ENCODE measurements at regions not wholly inside any gene's neighbourhood (a gene's known extent, or its start where the extent isn't known, plus 50 kb on each side); places are given as distances from the start of the nearest gene placed in this dataset.

- Histone ChIP-seq H3K27ac (ENCODE audit: insufficient read depth, low read depth, low read length) (no peak overlapping the region), H3K79me2 (ENCODE audit: control insufficient read depth, insufficient read depth, low read length) (no peaks in the 10 kb centered on the region), H3K9me3 (replicated peaks; ENCODE audit: control insufficient read depth, insufficient read depth, low read length) (no peaks in the 10 kb centered on the region), H3K9me1 (replicated peaks; ENCODE audit: control insufficient read depth, extremely low read depth, insufficient read depth, low read length) (no peaks in the 10 kb centered on the region), H3K4me1 (ENCODE audit: control insufficient read depth, extremely low read depth, insufficient read depth, low read length) (no peaks in the 10 kb centered on the region), H2AFZ (ENCODE audit: low read depth, low read length) (no peak overlapping the region), H3K4me2 (ENCODE audit: insufficient read depth, low read length) (no peak overlapping the region), H3K9ac (replicated peaks; ENCODE audit: extremely low read depth, insufficient read depth, low read length) (no peak overlapping the region), H3K4me3 (replicated peaks in 1 of 3; ENCODE audit: insufficient read depth in 1 of 3, low read depth in 1 of 3, low read length in 3 of 3) (no peak overlapping the region), H3K36me3 (ENCODE audit: control insufficient read depth in 2 of 2, extremely low read depth in 1 of 2, insufficient read depth in 2 of 2, low read length in 2 of 2) (no peaks in the 10 kb centered on the region), H3K27me3 (ENCODE audit: control insufficient read depth in 2 of 2, insufficient read depth in 2 of 2, low read length in 2 of 2) (no peaks in the 10 kb centered on the region), H4K20me1 (replicated peaks; ENCODE audit: control insufficient read depth, extremely low read depth, insufficient read depth, low read length) (no peaks in the 10 kb centered on the region)
- FAIRE-seq (no peak), DNase-seq (ENCODE audit: low read depth, low spot score) (no peak)
- POLR2A ChIA-PET: no interaction called here
- intact Hi-C loops (cut with micrococcal nuclease) (no loop called here), dilution Hi-C loops (cut with MboI; ENCODE audit: extremely low pct_ligation_motif_present, low sequenced_read_pairs) (no loop called here)
- CTCF ChIA-PET: no interaction called here
- TF ChIP-seq GATA2 (IDR thresholded peaks at IDR 0.05; ENCODE audit: insufficient read depth, insufficient read length, low read depth, low read length) (no peak), MYC (IDR thresholded peaks at IDR 0.05; ENCODE audit: low read depth, low read length) (no peak), POLR2AphosphoS5 (IDR thresholded peaks at IDR 0.05; ENCODE audit: insufficient read depth, low read depth, low read length) (no peak), JUN (IDR thresholded peaks at IDR 0.05; ENCODE audit: borderline replicate concordance, insufficient read depth, insufficient read length, low read depth) (no peak), CTCF (IDR thresholded peaks at IDR 0.05; ENCODE audit: extremely low read depth in 1 of 2, insufficient read depth in 1 of 2, low read depth in 1 of 2, low read length in 2 of 2) (no peak), FOS (IDR thresholded peaks at IDR 0.05; ENCODE audit: borderline replicate concordance, insufficient read depth, low read length) (no peak), MAX (IDR thresholded peaks at IDR 0.05; ENCODE audit: insufficient read depth, insufficient read length) (no peak), POLR2A (IDR thresholded peaks at IDR 0.05; ENCODE audit: low read depth, low read length) (no peak), EZH2 (IDR thresholded peaks at IDR 0.05; ENCODE audit: borderline replicate concordance, low read depth, low read length, severe bottlenecking) (no peak)
- BruUV-seq (replicated peaks): no TSS peak
Observed at GRCh38 chr1:34603594-34603993, 151.3 kb upstream of the GJB5 start.

Data from endothelial cell of umbilical vein (primary cell).